Caki2 (cell line): ENCODE measurements at regions not wholly inside any gene's neighbourhood (a gene's known extent, or its start where the extent isn't known, plus 50 kb on each side); places are given as distances from the start of the nearest gene placed in this dataset.

Experiments used
- DNase-seq: peaks from one replicate; pipeline ENCODE4 v3.0.0-alpha.2; 2015; ENCODE audit warnings: low read depth
- in situ Hi-C: cut with HindIII; loops from 2 replicates; pipeline ENCODE4 v1.10.0; 2016; ENCODE audit warnings: low sequenced_read_pairs, low pct_unique_long_range_greater_than_20kb, mixed read lengths

- in situ Hi-C loops, result no loop called here
- no peak for DNase-seq
Observed at GRCh38 chrX:124504111-124504983, 158.0 kb downstream of the SH2D1A start.

- in situ Hi-C loops, result no loop called here
Observed at GRCh38 chrX:124506066-124506465, 159.7 kb downstream of the SH2D1A start.

GRCh38 chrX:124507246-124507645 is 160.9 kb downstream of the SH2D1A start:
- in situ Hi-C loops, result no loop called here
- peak; percentile 25 for DNase-seq

More at GRCh38 chrX:124506066-124506465, 159.7 kb downstream of the SH2D1A start:
- no peak for DNase-seq

GRCh38 chrX:124518885-124519284 is 172.5 kb downstream of the SH2D1A start:
- DNase-seq, result no peak
- in situ Hi-C loops, result no loop called here

GRCh38 chrX:124524852-124525251 is 178.5 kb downstream of the SH2D1A start:
- in situ Hi-C loops, result no loop called here
- DNase-seq, result no peak

GRCh38 chrX:124529786-124530185 is 183.4 kb downstream of the SH2D1A start:
- no peak for DNase-seq
- in situ Hi-C loops, result no loop called here

GRCh38 chrX:124530803-124531202 is 184.4 kb downstream of the SH2D1A start:
- in situ Hi-C loops, result no loop called here

GRCh38 chrX:124534536-124534935 is 188.2 kb downstream of the SH2D1A start:
- DNase-seq, result no peak
- in situ Hi-C loops, result no loop called here

More at GRCh38 chrX:124530803-124531202, 184.4 kb downstream of the SH2D1A start:
- DNase-seq, result no peak

GRCh38 chrX:124540474-124540873 is 194.1 kb downstream of the SH2D1A start:
- DNase-seq, result no peak
- in situ Hi-C loops, result no loop called here

- in situ Hi-C loops, result no loop called here
- DNase-seq, result no peak
Observed at GRCh38 chrX:124548571-124548970, 202.2 kb downstream of the SH2D1A start.

GRCh38 chrX:124555036-124555595 is 208.8 kb downstream of the SH2D1A start:
- DNase-seq, result no peak
- in situ Hi-C loops, result no loop called here

- DNase-seq, result no peak
- in situ Hi-C loops, result no loop called here
Observed at GRCh38 chrX:124557976-124558375, 211.6 kb downstream of the SH2D1A start.

GRCh38 chrX:124573468-124573867 is 227.1 kb downstream of the SH2D1A start:
- DNase-seq, result no peak

GRCh38 chrX:124592744-124593143 is 246.4 kb downstream of the SH2D1A start:
- DNase-seq, result no peak
- in situ Hi-C loops, result no loop called here

More at GRCh38 chrX:124573468-124573867, 227.1 kb downstream of the SH2D1A start:
- in situ Hi-C loops, result no loop called here

GRCh38 chrX:124594017-124594651 is 247.8 kb downstream of the SH2D1A start:
- no peak for DNase-seq
- in situ Hi-C loops, result no loop called here

GRCh38 chrX:124605511-124605910 is 259.1 kb downstream of the SH2D1A start:
- DNase-seq, result no peak
- in situ Hi-C loops, result no loop called here

GRCh38 chrX:124606724-124607123 is 260.4 kb downstream of the SH2D1A start:
- in situ Hi-C loops, result no loop called here
- DNase-seq, result no peak

GRCh38 chrX:124619710-124620109 is 273.3 kb downstream of the SH2D1A start:
- DNase-seq, result no peak
- in situ Hi-C loops, result no loop called here

- no peak for DNase-seq
- in situ Hi-C loops, result no loop called here
Observed at GRCh38 chrX:124634363-124634762, 288.0 kb downstream of the SH2D1A start.
